OCI-M2 (cell line): ENCODE measurements at regions not wholly inside any gene's neighbourhood (a gene's known extent, or its start where the extent isn't known, plus 50 kb on each side); places are given as distances from the start of the nearest gene placed in this dataset.
"Not testable (repeated sequence)": the region's sequence is repeated elsewhere in the genome, so short reads cannot be mapped to it uniquely, and the experiment has no call there.

Source experiments
- DNase-seq: peaks from one replicate; lab custom pipeline; 2025; ENCODE audit not compliant: unreplicated experiment; lab: John Stamatoyannopoulos, UW

DNA sequence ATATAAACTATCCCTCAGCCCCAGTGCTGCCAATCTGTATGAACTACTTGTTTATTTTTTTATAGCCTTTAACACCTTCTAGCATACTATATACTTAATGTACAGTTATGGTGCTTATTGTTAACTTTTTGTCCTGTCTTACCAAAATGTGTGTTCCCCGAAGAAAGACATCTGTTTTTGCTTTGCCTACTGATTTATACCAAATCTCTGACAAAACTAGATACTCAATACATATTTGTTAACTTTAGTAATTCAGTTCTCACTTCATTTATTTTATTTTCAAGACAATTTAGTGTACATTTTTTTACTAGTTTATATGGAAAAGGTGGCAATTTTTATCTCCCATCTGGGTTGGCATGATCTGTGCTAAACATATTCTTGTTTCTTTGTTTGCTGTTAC is 824.3 kb upstream of the ATXN8OS start:
- no peak for DNase-seq

DNA sequence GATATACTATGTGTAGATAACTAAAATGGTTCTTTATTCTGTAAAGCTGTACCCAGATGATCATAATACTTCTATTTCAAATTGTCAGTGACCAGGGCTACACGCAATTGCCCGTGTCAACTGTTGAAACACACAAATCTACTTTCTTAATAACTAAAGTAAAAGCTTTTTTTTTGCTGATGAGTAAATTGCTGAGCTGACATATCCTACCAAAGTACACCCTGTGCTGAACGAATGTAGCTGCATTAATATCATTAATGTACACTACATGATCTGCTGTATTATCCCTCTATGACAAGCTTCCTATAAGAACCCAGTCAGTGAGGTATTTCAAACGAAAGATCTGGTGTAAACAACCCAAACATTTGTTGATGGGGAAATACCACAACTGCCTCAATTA is 827.2 kb upstream of the ATXN8OS start:
- DNase-seq = no peak

DNA sequence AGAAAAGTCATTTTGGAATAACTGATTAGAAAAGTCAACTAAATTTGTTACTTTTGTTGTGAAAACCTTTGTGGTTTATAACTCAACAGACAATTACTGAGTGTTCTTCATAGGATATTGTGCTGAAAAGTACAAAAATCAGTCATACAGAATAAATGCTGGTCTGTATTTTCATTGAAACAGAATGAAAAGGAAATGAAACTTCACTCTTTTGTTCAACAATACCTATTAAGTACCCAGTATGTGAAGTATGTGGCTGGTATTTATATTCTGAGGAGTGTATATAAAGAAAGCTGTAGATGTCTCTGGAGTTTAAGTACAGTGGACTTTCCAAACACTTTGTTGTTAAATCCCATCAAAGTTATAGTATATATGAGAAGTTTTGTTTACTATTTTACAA is 828.4 kb upstream of the ATXN8OS start:
- DNase-seq = no peak

DNA sequence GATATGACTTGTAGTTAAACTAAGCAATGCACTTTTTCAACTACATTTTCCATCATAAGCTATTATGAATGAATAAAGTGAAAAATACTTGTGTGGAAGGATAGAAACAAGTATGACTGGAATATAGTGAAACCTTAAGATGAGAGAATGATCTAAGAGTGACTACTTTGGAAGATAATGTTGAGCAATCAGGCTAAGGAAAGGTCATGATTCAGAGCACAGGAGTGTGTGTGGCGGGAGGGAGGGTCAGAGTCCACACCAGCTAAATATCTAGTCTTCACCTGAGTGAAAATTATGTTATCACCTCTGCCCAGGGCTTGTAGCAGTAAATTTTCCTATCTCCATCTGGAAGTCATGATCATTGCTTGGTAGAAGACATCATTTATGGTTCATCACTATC is 833.4 kb upstream of the ATXN8OS start:
- DNase-seq = no peak

DNA sequence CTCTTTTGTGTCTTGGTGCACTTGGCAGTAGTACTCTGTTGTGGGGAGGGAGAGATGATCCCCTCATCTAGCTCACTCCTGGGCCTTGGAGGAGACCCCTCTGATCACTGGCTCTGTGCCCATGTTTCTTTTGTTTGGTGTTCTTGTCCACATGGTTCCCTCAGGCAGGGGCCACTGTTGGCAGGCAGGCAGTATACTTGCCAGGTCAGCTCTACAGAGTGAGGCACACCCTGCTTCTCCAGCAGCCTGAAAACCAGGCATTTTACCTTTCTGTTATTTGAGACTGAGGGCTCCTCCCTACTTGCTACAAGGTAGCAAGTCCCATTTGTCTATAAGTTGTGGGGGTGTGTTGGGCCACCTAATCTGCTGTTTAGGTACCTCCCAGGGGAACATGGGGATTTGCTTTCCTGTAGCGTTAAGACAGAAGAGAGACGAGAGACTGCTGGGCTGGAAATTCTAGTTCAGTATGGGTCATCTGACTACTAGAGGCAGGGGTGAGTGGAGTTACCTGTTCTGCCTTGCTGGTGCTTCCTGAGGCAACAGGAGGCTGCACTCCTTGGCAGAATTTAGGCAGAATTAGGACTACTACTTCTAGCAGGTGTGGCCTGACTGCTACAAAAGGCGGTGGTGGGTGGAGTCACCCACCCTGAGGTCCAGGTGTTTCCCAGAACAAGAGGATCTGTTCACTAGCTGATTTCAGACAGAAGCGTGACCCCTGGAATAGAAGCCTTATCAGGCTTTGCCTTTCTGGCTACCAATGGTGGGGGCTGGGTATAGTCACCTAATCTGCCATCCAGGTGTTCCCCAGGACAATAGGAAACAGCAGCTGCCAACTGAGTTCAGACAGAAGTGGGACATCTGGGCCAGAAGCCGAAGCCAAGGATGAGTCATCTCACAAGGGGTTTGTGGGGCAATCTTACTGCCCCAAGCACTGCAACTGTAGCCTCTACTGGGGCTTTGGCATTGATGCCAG is 843.0 kb upstream of the ATXN8OS start:
- DNase-seq = no peak

DNA sequence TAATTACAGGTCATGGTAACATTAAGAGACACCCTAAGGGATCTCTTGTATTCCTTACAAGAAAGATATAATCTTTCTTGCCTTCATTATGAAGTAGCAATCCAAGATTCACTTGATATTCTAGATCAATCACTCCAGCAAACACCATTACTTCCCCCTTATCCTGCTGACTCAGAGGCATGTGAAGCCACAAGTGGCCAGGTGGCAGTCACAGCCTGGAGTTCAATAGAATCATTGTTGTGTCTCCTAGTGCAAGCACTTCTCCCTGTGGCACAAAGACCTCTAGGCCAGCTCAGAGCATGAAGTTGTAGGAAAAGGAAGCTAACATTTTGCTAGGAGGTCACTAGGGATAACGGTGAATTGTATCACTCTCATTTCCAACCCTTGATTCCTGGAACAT is 864.3 kb upstream of the ATXN8OS start:
- DNase-seq = no peak

DNA sequence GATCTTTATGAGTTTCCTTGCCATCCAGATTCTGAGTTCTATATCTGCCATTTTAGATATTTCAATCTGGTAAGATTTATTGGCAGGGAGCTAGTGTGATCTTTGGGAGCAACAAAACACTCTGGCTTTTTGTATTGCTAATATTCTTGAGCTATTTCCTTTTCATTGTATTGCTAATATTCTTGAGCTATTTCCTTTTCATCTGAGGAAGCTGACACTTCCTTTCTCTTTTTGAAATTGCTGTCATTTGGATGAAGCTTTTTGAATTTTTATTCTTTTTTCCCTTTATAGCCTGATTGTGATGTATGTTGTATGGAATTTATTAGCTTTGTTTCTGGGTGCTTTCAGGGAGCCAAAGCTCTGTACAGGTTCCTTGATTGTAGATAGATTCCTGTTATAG is 873.5 kb upstream of the ATXN8OS start:
- DNase-seq = no peak

DNA sequence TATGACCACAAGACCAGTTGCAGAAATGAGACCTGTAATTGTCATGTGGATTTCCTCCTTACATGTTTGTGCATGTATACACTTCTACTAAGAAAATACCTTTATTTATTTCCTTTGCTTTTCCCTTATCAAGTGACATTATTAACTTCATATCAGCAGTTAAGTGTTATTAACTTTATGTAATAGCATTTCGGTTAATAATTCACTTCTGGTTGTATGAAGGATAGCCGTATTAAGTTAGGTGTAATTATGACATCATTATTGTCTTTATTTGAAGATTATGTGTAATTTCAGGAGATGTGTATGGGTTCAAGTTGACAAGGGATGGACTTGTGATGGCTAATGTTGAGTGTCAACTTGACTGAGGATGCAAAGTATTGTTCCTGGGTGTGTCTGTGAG is 881.2 kb upstream of the ATXN8OS start:
- no peak for DNase-seq

DNA sequence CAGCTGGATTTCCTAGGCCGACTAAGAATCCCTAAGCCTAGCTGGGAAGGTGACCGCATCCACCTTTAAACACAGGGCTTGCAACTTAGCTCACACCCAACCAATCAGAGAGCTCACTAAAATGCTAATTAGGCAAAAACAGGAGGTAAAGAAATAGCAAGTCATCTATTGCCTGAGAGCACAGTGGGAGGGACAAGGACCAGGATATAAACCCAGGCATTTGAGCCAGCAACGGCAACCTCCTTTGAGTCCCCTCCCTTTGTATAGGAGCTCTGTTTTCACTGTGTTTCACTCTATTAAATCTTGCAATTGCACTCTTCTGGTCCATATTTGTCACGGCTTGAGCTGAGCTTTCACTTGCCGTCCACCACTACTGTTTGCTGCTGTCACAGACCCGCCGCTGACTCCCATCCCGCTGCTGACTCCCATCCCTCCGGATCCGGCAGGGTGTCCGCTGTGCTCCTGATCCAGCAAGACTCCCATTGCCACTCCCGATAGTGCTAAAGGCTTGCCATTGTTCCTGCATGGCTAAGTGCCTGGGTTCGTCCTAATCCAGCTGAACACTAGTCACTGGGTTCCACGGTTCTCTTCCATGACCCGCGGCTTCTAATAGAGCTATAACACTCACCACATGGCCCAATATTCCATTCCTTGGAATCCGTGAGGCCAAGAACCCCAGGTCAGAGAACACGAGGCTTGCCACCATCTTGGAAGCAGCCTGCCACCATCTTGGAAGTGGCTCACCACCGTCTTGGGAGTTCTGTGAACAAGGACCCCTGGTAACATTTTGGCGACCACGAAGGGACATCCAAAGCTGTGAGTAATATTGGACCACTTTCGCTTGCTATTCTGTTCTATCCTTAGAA is 885.8 kb upstream of the ATXN8OS start:
- not testable (repeated sequence) for DNase-seq

DNA sequence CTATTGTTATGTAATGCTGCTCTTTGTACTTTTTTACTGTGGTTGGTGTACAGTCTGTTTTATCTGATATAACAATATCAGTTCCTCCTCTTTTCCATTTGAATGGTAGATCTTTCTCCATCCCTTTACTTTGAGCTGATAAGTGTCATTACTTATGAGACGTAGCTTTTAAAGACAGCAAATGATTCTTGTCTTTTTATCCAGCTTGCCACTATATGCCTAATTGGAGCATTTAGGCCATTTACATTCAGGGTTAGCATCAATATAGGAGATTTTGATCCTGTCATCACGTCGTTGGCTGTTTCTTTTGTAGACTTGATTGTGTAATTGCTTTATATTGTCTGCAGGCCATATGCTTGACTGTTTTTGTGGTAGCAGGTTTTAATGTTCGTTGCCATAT is 894.2 kb upstream of the ATXN8OS start:
- DNase-seq = no peak

DNA sequence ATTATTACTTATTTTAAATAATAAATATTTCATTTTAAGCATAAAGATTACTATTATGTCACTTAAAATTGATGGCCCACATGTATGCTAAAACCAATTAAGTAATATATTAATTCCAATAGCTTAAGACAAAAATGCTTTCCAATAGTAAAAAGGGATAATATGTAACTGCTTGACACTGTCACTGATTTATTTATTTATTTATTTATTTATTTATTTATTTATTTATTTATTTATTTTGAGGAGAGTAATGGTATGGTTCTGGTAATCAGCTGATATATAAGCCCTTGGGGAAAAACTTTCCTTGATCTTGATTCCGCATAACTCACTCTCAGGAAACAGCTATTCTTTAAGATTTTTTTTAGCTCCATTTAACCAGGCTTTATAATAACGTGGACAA is 903.0 kb upstream of the ATXN8OS start:
- no peak for DNase-seq

DNA sequence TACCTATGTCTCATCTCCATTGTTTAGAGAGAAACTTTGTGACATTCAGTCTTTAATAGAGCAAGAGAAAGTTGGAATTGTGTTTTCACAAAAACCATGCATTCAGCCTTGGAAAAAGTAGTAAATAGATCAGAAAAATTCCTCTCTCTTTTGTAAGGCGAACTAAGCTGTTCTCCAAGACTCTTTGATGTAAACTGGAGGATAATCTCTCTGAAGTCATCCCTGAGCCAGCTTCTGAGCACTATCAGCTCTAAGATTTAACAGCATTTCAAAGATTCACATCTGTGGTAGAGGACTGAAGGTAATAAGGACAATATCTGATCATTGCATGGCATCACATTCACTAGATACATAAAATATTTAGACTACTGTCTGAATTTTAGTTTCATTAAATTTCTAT is 904.6 kb upstream of the ATXN8OS start:
- DNase-seq = no peak

DNA sequence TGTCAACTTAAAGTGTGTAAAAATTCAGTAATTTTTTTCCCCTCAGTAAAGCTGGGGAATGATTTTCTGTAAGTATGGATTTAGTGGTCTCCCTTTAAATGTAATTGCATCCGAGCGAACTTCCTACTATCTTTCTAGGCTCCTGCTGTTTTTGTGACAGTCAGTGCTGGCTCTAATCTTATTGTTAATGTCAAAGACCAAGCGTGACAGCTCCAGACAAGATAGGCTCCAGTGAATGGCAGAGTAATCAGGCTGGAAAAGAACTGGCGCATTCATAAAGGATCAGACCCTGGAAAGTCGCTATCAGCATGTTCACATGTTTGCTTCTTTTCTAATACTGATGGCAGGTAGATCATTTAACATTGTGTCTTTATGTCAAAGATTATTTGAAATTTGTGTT is 908.0 kb upstream of the ATXN8OS start:
- peak; percentile 3 for DNase-seq

DNA sequence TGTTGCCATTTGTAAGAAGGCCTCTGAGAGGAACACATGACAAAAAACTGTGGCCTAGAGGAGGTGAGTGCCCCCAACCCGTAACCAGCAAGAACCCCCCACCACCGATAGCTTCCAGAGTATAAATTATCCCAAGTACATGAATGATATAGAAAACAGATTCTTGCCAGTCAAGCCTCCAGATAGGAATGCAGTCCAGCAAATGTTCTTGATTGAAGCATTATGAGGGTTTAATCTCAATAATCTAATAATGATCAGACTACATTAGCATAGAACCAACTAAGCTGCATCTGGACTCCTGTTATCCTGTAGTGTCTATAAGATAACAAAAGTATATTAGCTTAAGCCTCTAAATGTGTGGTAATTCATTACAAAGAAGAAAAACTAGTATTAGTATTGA is 908.9 kb upstream of the ATXN8OS start:
- DNase-seq = no peak

DNA sequence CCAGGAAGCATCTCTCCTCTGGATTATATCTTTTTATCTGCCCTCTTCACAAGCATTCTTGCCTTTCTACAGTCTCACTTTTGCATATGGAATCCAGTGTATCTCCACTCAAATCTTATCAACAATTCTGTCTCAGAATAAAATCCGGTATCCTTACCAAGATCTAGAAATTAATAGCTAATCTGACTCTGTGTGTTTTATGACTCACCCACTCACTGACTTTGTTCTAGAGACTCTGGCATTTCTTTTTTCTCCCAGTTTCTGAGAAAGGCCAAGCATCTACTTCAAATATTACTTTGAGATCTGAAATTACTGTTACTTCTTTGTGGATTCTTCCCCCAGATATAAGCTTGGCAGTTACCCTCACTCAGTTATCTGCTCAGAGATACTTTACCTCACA is 913.5 kb upstream of the ATXN8OS start:
- no peak for DNase-seq

DNA sequence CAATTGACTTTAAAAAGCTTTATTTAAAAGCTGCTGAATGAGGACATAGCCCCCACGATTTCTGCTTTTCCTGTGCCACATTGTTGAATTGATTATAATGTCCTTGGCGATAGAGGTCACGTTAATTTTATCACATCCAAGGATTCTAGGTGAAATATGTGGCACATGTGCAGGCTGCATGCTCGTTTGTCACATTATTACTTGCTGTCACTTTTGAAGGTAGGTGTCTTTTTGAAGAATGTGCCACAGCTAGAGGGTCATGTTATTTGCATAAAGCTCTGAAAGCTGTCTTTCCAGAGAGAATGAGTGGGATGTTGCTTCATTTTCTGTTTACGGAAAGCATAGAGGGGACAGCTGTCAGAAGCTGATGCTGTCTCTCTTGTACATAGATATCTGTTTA is 927.6 kb upstream of the ATXN8OS start:
- DNase-seq = no peak

DNA sequence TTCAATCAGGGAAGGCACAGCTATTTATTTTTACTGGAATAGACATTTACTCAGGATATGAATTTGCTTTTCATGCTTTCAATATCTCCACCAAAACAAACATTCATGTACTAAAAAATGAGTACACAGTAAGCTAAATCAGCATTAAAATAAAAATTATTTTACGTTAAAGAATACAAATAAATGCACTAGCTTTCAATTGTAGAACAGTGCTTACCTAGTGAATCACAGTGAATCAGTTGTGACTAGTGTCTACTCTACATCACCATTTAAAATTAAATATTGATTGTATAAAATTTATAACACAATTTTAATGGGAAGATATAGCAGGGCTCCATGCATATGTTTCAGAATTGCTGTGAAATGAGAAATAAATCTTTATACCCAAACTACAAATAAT is 929.6 kb upstream of the ATXN8OS start:
- no peak for DNase-seq

DNA sequence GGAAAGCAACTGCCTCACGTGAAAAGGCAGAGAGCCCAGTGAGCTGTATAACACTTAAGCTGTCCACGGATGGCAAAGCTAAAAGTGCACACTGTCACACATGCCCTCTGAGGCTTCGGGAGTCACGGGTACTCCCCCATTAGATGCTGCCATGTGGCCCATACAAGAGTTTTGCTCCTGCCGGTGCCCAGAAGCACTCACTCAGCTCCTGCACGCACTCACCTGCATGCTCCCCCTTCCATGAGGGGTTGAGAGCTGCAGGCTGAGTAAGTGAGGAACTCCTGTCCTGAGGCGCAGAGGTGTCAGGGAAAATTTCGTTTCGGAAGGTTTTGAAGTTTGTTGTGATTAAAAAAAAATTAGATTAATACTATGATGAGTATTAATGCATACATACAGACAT is 939.2 kb upstream of the ATXN8OS start:
- no peak for DNase-seq

DNA sequence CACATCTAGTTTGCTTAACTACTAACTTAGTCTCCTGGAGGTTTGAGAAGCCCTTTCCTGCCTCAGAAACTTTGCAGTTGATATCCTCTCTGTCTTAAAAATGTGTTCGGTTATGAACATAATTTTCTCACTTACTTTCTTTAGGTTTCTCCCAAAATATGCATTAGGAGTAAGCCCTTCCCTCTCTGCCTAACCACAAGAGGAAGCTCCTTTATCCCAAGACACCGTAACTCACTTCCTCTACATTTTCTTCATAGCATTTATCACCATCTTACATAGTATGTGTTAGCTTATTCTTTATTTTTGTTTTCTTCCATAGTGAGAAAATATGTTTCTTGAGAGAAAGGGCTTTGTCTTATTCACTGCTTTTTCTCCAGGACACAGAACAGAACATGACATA is 952.5 kb upstream of the ATXN8OS start:
- DNase-seq = no peak

DNA sequence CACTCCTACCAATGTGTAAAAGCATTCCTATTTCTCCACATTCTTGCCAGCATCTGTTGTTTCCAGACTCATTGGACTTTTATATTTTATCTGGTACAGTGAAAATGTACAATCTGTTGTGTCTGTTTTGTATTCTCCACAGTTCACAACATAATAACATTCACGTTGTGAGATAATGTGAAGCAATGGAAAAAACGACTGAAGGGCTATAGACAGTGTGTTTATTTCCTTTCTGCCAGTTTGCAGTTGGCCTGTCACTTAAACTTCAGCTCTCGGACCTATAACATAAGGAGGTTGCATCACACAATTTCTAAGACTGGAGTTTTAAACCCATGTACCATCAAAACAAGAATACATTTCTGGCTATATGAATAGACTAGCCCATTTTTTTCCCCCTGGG is 965.5 kb upstream of the ATXN8OS start:
- DNase-seq = no peak

DNA sequence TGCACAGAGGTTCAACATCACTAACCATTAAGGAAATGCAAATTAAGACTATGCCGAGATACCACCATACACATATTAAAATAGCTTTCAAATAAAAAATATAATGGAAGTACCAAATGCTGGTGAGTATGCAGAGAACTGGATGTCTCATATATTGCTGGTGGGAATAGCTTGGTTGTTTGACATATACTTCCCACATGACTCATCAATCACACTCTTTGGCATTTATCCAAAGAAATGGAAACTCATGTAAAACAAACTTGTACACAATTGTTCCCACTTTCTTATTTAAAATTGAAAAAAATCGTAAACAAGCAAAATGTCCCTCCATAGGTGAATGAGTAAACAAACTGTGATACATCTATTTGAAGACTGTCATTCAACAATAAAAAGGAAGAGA is 982.6 kb upstream of the ATXN8OS start:
- DNase-seq = no peak

DNA sequence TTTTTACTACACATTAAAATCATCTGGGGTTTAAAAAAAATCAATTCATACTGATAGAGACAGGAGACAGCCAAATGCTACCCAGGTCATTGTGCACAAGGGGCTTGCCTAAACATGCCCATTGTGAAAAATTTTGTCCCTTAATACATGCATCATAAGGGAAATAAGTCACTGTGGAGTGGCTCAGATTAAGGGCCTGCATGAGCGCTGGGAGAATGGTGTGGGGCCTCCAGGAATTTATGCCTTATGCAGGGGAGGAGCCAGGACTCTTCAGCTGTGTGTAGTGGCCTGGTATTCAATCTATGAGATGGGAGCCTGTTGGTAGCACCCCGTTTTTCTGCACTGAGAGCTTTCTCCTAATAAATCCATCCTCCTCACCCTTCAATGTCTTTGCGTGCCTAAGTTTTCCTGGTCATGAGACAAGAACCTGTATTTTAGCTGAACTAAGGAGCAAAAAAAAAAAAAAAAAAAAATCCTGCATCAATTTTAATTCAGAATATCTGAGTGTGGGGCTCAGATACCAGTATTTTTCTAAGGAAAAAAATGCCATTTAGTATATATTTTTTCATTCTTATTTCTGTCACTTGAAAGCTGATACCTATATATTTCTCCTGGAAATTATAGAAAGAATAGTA is 997.6 kb upstream of the ATXN8OS start:
- DNase-seq = no peak
